HCT116 (cell line): ENCODE measurements at regions not wholly inside any gene's neighbourhood (a gene's known extent, or its start where the extent isn't known, plus 50 kb on each side); places are given as distances from the start of the nearest gene placed in this dataset.

Experiments used
- CEBPB ChIP-seq: IDR thresholded peaks from 2 replicates; pipeline ENCODE4 v1.6.1; 2012; ENCODE audit warnings: low read depth
- CTCF ChIP-seq, 3 experiments: fragments of 200-600 bp in 1 of 3; sonication (generic) in 1 of 3; IDR thresholded peaks in 2 of 3; conservative IDR thresholded peaks in 1 of 3; 2 replicates each; pipeline ENCODE4 v1.5.1; 2012 to 2017; ENCODE audit warnings: low read depth in 2 of 3, low read length in 2 of 3, antibody characterized with exemption in 1 of 3, borderline replicate concordance in 1 of 3, control low read depth in 1 of 3, mild to moderate bottlenecking in 1 of 3, mixed read lengths in 1 of 3, mixed run types in 1 of 3, moderate library complexity in 1 of 3; ENCODE audit not compliant: insufficient read depth in 1 of 3
- ELF1 ChIP-seq: IDR thresholded peaks from 2 replicates; pipeline ENCODE4 v1.6.1; 2012; ENCODE audit warnings: low read depth, borderline replicate concordance
- EZH2 ChIP-seq: fragments of 200-600 bp; sonication (generic); IDR thresholded peaks from 2 replicates; pipeline ENCODE4 v1.6.1; 2017; ENCODE audit warnings: antibody characterized with exemption, mixed run types
- EZH2phosphoT487 ChIP-seq: fragments of 200-600 bp; IDR thresholded peaks from 2 replicates; pipeline ENCODE4 v1.6.1; 2018; ENCODE audit warnings: antibody characterized with exemption, borderline replicate concordance
- JUND ChIP-seq: IDR thresholded peaks from 2 replicates; pipeline ENCODE4 v1.6.1; 2012
- POLR2A ChIP-seq: IDR thresholded peaks from 2 replicates; pipeline ENCODE4 v1.7.0; 2011; ENCODE audit warnings: borderline replicate concordance; ENCODE audit not compliant: insufficient read depth, insufficient read length; ENCODE audit errors: extremely low read depth
- POLR2AphosphoS5 ChIP-seq: IDR thresholded peaks from 2 replicates; pipeline ENCODE4 v1.6.1; 2011; ENCODE audit warnings: mild to moderate bottlenecking, low read depth, low read length, moderate library complexity
- REST ChIP-seq: IDR thresholded peaks from 2 replicates; pipeline ENCODE4 v1.6.1; 2012; ENCODE audit warnings: low read depth
- TF ChIP-seq, protein P1 (sequence below): IDR thresholded peaks from 2 replicates; pipeline ENCODE4 v1.6.1; 2012
- TF ChIP-seq, protein P2 (sequence below): IDR thresholded peaks from 2 replicates; pipeline ENCODE4 v1.6.1; 2012
- TF ChIP-seq, protein P3 (sequence below): IDR thresholded peaks from 2 replicates; pipeline ENCODE4 v1.6.1; 2011; ENCODE audit warnings: mild to moderate bottlenecking, low read length, moderate library complexity; ENCODE audit not compliant: insufficient replicate concordance; ENCODE audit errors: extremely low read depth

GRCh38 chr13:81658598-81659370, 1317.9 kb upstream of the SPRY2 start:
- no peak for TF ChIP-seq EZH2
- TF ChIP-seq CTCF (IDR thresholded peaks at IDR 0.05 in 2 of 3, conservative IDR thresholded peaks at IDR 0.05 in 1 of 3; ENCODE audit: borderline replicate concordance in 1 of 3, insufficient read depth in 1 of 3, low read depth in 2 of 3, low read length in 2 of 3): no peak
- TF ChIP-seq, protein P1, sequence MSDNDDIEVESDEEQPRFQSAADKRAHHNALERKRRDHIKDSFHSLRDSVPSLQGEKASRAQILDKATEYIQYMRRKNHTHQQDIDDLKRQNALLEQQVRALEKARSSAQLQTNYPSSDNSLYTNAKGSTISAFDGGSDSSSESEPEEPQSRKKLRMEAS: no peak
- no peak for TF ChIP-seq CEBPB
- no peak for TF ChIP-seq REST
- no peak for TF ChIP-seq JUND
- TF ChIP-seq, protein P2, sequence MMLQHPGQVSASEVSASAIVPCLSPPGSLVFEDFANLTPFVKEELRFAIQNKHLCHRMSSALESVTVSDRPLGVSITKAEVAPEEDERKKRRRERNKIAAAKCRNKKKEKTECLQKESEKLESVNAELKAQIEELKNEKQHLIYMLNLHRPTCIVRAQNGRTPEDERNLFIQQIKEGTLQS: no peak
- TF ChIP-seq EZH2phosphoT487: no peak
- TF ChIP-seq POLR2A: no peak
- TF ChIP-seq, protein P3, sequence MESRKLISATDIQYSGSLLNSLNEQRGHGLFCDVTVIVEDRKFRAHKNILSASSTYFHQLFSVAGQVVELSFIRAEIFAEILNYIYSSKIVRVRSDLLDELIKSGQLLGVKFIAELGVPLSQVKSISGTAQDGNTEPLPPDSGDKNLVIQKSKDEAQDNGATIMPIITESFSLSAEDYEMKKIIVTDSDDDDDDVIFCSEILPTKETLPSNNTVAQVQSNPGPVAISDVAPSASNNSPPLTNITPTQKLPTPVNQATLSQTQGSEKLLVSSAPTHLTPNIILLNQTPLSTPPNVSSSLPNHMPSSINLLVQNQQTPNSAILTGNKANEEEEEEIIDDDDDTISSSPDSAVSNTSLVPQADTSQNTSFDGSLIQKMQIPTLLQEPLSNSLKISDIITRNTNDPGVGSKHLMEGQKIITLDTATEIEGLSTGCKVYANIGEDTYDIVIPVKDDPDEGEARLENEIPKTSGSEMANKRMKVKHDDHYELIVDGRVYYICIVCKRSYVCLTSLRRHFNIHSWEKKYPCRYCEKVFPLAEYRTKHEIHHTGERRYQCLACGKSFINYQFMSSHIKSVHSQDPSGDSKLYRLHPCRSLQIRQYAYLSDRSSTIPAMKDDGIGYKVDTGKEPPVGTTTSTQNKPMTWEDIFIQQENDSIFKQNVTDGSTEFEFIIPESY: no peak
- TF ChIP-seq ELF1: no peak
- TF ChIP-seq POLR2AphosphoS5: no peak
